ENCODE measurements at regions not wholly inside any gene's neighbourhood (a gene's known extent, or its start where the extent isn't known, plus 50 kb on each side); places are given as distances from the start of the nearest gene placed in this dataset.

DNA sequence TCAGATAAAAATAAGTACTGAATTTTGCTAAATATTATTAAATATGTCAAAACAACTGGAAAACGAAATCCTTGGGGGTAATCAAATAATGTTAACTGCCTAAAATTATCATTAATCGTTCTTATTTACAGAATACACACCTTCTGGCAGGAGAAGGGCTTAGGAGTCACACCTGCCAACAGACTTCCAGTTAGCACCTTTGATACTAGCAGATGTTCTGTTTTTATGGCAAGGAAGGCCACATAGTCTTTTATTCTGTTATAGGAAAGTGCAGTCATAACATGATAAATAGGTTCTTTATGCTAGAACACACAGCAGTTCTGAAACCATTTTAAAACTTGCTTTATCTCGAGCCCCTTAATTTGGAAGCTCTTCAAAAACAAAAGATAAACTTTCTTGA lies 464.1 kb downstream of the UTRN start:
- H3K9me3 ChIP-seq (ENCODE audit: low read depth, low read length) = no peaks in the 10 kb centered on the region
- no peak overlapping the region for H3K4me2 ChIP-seq (ENCODE audit: insufficient read depth, low read length)
- no peaks in the 10 kb centered on the region for H3K27me3 ChIP-seq (ENCODE audit: insufficient read depth, low read length)
- no peak overlapping the region for H3K4me3 ChIP-seq (ENCODE audit: insufficient read depth, low read length)
- no peak overlapping the region for H3K27ac ChIP-seq (ENCODE audit: low read depth, low read length)
- TF ChIP-seq, protein P1, sequence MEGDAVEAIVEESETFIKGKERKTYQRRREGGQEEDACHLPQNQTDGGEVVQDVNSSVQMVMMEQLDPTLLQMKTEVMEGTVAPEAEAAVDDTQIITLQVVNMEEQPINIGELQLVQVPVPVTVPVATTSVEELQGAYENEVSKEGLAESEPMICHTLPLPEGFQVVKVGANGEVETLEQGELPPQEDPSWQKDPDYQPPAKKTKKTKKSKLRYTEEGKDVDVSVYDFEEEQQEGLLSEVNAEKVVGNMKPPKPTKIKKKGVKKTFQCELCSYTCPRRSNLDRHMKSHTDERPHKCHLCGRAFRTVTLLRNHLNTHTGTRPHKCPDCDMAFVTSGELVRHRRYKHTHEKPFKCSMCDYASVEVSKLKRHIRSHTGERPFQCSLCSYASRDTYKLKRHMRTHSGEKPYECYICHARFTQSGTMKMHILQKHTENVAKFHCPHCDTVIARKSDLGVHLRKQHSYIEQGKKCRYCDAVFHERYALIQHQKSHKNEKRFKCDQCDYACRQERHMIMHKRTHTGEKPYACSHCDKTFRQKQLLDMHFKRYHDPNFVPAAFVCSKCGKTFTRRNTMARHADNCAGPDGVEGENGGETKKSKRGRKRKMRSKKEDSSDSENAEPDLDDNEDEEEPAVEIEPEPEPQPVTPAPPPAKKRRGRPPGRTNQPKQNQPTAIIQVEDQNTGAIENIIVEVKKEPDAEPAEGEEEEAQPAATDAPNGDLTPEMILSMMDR (IDR thresholded peaks at IDR 0.05; ENCODE audit: extremely low read depth, low read depth, low read length) = no peak
- H2AFZ ChIP-seq (ENCODE audit: low read length) = no peak overlapping the region
- peaks cover 4% of the 10 kb centered on the region for H3K36me3 ChIP-seq (ENCODE audit: insufficient read depth, low read length)
- H3K4me1 ChIP-seq (ENCODE audit: insufficient read depth, low read length) = no peaks in the 10 kb centered on the region
- DNase-seq (ENCODE audit: insufficient read length, low spot score, missing footprints) = no peak
- H3K79me2 ChIP-seq (ENCODE audit: insufficient read depth, low read length) = no peaks in the 10 kb centered on the region
- H4K20me1 ChIP-seq (ENCODE audit: insufficient read depth, low read length) = no peaks in the 10 kb centered on the region

DNA sequence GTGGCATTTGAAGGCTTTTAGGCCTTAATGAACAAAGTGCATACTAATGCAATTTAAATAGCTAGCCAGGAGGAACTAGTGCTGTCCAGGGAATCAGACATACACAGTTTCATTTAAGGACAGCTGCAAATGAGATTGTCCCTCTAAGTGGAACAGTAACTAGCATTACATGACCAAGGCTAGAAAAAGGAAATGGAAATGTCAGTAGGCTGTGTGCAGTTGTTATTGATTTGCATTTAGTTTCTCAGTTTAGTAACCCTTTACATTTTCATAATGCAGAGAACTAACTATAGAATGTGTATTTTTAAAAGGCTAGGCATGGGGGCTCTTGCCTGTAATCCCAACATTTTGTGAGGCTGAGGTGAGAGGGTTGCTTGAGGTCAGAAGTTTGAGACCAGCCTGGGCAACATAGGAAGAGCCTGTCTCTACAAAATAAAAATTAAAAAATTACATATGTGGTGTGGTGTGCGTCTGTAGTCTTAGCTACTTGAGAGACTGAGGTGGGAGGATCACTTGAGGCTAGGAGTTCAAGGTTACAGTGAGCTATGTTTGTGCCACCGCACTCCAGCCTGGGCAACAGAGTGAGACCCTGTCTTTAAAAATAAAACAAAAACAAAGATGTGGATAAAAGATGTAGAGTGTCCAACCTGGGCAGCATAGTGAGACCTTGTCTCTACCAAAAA lies 468.0 kb downstream of the UTRN start:
- TF ChIP-seq, protein P1 (IDR thresholded peaks at IDR 0.05; ENCODE audit: extremely low read depth, low read depth, low read length) = no peak
- no peak for DNase-seq (ENCODE audit: insufficient read length, low spot score, missing footprints)
- Histone ChIP-seq H2AFZ (ENCODE audit: low read length) (no peak overlapping the region), H3K9me3 (ENCODE audit: low read depth, low read length) (no peaks in the 10 kb centered on the region), H3K4me1 (ENCODE audit: insufficient read depth, low read length) (no peaks in the 10 kb centered on the region), H3K4me2 (ENCODE audit: insufficient read depth, low read length) (no peak overlapping the region), H3K79me2 (ENCODE audit: insufficient read depth, low read length) (no peaks in the 10 kb centered on the region), H3K27me3 (ENCODE audit: insufficient read depth, low read length) (no peaks in the 10 kb centered on the region), H3K4me3 (ENCODE audit: insufficient read depth, low read length) (no peak overlapping the region), H3K36me3 (ENCODE audit: insufficient read depth, low read length) (peaks cover 2% of the 10 kb centered on the region), H4K20me1 (ENCODE audit: insufficient read depth, low read length) (no peaks in the 10 kb centered on the region), H3K27ac (ENCODE audit: low read depth, low read length) (no peak overlapping the region)

DNA sequence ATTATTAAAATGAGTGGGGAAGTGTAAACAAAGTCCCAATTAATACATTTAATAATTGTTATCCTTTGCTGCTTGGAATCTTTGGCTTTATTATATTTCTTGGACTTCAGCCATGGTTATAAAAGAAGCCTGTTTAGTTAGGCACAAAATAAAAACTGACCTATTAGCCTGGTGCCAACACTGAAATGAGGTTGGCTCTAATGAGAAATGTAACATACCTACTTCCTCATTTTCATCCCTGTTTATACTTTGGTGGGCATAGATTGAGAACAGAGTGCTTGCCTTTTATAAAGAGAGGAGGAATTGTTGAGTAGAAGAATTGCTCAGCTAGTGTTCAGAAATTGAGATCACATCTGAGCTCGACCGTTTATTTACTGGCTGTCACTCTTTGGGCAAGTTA lies 471.3 kb downstream of the UTRN start:
- no peak overlapping the region for H2AFZ ChIP-seq (ENCODE audit: low read length)
- no peaks in the 10 kb centered on the region for H3K4me1 ChIP-seq (ENCODE audit: insufficient read depth, low read length)
- H4K20me1 ChIP-seq (ENCODE audit: insufficient read depth, low read length) = no peaks in the 10 kb centered on the region
- no peak overlapping the region for H3K4me3 ChIP-seq (ENCODE audit: insufficient read depth, low read length)
- H3K9me3 ChIP-seq (ENCODE audit: low read depth, low read length) = no peaks in the 10 kb centered on the region
- no peaks in the 10 kb centered on the region for H3K27me3 ChIP-seq (ENCODE audit: insufficient read depth, low read length)
- no peak for DNase-seq (ENCODE audit: insufficient read length, low spot score, missing footprints)
- H3K4me2 ChIP-seq (ENCODE audit: insufficient read depth, low read length) = no peak overlapping the region
- H3K79me2 ChIP-seq (ENCODE audit: insufficient read depth, low read length) = no peaks in the 10 kb centered on the region
- H3K36me3 ChIP-seq (ENCODE audit: insufficient read depth, low read length) = no peaks in the 10 kb centered on the region
- TF ChIP-seq, protein P1 (IDR thresholded peaks at IDR 0.05; ENCODE audit: extremely low read depth, low read depth, low read length) = no peak
- H3K27ac ChIP-seq (ENCODE audit: low read depth, low read length) = no peak overlapping the region

DNA sequence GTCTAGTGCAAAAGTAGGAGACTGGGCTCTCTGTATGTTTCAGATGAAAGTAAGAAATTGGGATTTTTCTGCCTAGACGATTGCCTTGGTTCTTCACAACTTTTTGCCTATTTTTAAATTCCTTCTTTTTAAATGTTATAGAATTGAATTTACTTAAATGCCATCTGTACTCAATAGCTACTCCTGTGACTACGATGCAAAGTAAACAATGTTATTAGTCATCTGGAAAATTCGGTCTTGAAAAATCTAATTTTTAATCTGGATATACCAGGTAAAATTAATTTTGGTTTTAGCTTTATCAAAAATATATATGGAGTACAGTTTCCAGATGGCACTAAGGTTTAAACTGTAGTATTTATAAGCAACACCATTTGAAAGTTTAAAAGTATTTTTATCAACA lies 472.2 kb downstream of the UTRN start:
- Histone ChIP-seq H4K20me1 (ENCODE audit: insufficient read depth, low read length) (no peaks in the 10 kb centered on the region), H3K4me1 (ENCODE audit: insufficient read depth, low read length) (no peaks in the 10 kb centered on the region), H3K27ac (ENCODE audit: low read depth, low read length) (no peak overlapping the region), H3K4me2 (ENCODE audit: insufficient read depth, low read length) (no peak overlapping the region), H2AFZ (ENCODE audit: low read length) (no peak overlapping the region), H3K27me3 (ENCODE audit: insufficient read depth, low read length) (no peaks in the 10 kb centered on the region), H3K36me3 (ENCODE audit: insufficient read depth, low read length) (no peaks in the 10 kb centered on the region), H3K79me2 (ENCODE audit: insufficient read depth, low read length) (no peaks in the 10 kb centered on the region), H3K4me3 (ENCODE audit: insufficient read depth, low read length) (no peak overlapping the region), H3K9me3 (ENCODE audit: low read depth, low read length) (no peaks in the 10 kb centered on the region)
- TF ChIP-seq, protein P1 (IDR thresholded peaks at IDR 0.05; ENCODE audit: extremely low read depth, low read depth, low read length) = no peak
- no peak for DNase-seq (ENCODE audit: insufficient read length, low spot score, missing footprints)

Data from osteoblast (primary cell).